Skeletal muscle satellite cell (primary cell): ENCODE measurements at regions not wholly inside any gene's neighbourhood (a gene's known extent, or its start where the extent isn't known, plus 50 kb on each side); places are given as distances from the start of the nearest gene placed in this dataset.

ENCODE experiments used
- H3K27me3 ChIP-seq: 2 replicates; pipeline ENCODE4 v1.7.0; 2013; ENCODE audit warnings: low read length; ENCODE audit not compliant: control insufficient read depth, insufficient read depth
- H3K36me3 ChIP-seq: 2 replicates; pipeline ENCODE4 v1.7.0; 2013; ENCODE audit warnings: mild to moderate bottlenecking, control low read depth, low read length; ENCODE audit not compliant: insufficient read depth
- H3K4me1 ChIP-seq: 2 replicates; pipeline ENCODE4 v1.7.0; 2013; ENCODE audit warnings: low read length; ENCODE audit not compliant: control insufficient read depth, insufficient read depth
- H3K4me2 ChIP-seq: 2 replicates; pipeline ENCODE4 v1.7.0; 2013; ENCODE audit warnings: mild to moderate bottlenecking, low read length
- H3K4me3 ChIP-seq: 2 replicates; pipeline ENCODE4 v1.7.0; 2013; ENCODE audit warnings: low read length
- H3K9ac ChIP-seq: 2 replicates; pipeline ENCODE4 v1.7.0; 2013; ENCODE audit warnings: mild to moderate bottlenecking, low read depth, low read length, moderate library complexity
- H3K9me3 ChIP-seq: replicated peaks from 2 replicates; pipeline ENCODE4 v1.7.0; 2013; ENCODE audit warnings: mild to moderate bottlenecking, control low read depth, low read length

DNA sequence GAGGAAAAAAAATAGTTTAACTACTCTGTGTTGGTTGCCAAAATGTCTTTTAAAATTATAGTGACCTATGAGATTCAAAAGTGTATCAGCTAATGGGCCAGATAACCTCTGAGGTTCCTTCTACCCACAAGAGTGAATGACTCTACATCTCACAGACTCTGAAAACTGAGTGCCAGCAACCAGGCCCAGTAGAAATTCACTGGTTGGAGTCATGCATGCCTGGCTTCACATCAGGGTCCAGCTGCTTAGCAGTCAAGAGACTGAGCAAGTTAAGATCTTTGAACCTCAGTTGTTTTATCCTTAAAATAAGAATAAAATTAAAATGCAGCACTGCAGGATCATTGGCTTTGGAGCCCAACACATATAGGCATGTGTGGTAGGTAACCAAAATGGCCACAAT is 342.6 kb upstream of the NFIA start:
- no peaks in the 10 kb centered on the region for H3K9me3 ChIP-seq
- H3K4me3 ChIP-seq: no peak overlapping the region
- no peaks in the 10 kb centered on the region for H3K4me1 ChIP-seq
- H3K9ac ChIP-seq: no peak overlapping the region
- no peaks in the 10 kb centered on the region for H3K27me3 ChIP-seq
- no peak overlapping the region for H3K4me2 ChIP-seq
- H3K36me3 ChIP-seq: no peaks in the 10 kb centered on the region

DNA sequence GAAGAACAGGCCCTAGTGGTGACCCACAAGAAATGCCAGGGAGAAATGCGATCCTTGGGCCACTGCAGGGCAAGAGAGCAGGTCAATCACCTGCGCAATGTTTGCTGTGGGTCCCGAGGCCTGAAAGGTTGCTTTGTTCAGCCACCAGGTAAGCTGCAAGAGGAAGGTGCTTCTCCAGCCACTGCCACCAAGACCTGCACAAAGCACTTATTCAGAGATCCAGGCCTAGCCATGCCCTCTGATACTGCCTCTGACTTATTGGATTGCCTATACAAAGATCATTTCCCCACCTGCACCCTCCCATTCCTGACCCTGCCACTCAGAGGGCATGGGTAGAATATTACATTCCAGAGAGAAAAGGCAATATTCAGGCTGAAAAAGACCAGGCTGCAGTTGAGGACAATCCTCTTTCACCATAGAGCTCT is 349.4 kb upstream of the NFIA start:
- Histone ChIP-seq H3K9me3 (no peaks in the 10 kb centered on the region), H3K36me3 (no peaks in the 10 kb centered on the region), H3K4me3 (no peak overlapping the region), H3K9ac (no peak overlapping the region), H3K4me1 (no peaks in the 10 kb centered on the region), H3K4me2 (no peak overlapping the region), H3K27me3 (no peaks in the 10 kb centered on the region)

DNA sequence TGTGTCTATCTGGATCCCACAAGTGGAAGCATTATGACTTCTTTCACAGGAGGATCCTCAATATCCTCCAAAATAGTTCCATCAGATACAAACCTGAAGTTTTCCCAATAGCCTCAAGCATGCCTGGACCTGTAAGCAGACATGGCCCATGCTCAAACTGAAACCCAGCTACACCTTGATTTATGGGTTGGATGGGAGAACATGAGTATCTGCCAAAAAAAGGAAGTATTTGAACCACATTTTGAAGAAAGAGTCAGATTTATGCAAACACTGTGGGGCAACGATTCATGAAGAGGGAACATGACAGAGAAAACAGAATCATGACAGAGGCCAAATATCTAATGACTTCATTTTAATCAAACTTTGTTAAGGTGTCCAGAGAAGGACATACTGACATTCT is 351.0 kb upstream of the NFIA start:
- H3K36me3 ChIP-seq: no peaks in the 10 kb centered on the region
- H3K4me1 ChIP-seq: no peaks in the 10 kb centered on the region

DNA sequence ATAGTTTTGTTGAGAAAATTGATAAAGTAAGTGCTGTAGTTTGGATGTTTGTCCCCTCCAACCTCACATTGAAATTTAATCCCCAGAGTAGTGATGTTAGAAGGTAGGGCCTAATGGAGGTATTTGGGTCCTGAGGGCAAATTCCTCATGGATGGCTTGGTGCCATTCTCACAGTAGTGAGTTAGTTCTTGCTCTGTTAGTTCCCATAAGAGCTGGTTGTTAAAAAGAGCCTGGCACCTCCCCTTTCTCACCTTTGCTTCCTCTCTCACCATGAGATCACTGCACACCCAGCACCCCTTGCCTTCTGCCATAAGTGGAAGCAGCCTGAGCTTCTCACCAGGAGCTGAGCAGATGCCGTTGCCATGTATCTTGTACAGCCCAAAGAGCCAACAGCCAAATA is 354.8 kb upstream of the NFIA start:
- H3K9ac ChIP-seq: no peak overlapping the region
- H3K4me3 ChIP-seq: no peak overlapping the region
- H3K9me3 ChIP-seq: no peaks in the 10 kb centered on the region
- H3K4me1 ChIP-seq: no peaks in the 10 kb centered on the region
- H3K4me2 ChIP-seq: no peak overlapping the region
- H3K27me3 ChIP-seq: no peaks in the 10 kb centered on the region
- H3K36me3 ChIP-seq: no peaks in the 10 kb centered on the region

More for the DNA sequence above, 351.0 kb upstream of the NFIA start:
- Histone ChIP-seq H3K4me2 (no peak overlapping the region), H3K27me3 (no peaks in the 10 kb centered on the region), H3K4me3 (no peak overlapping the region), H3K9ac (no peak overlapping the region), H3K9me3 (no peaks in the 10 kb centered on the region)

DNA sequence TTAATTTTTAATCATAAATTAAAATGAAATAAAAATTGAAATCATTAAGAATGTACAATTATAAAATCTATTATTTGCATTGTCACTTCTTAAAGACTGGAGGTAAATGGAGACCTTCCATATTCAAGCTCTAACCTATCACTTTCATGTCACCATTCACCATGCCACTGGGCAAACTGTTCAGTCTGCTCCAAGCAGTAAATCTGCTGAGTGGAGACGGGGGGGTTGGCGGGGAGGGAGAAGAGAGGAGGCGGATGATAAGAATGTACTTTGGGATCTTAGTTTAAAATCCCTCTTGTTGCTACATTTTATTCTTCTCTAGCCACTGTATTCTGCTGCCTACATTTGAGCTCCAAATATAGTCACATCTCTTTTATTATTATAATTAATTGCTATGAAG is 365.9 kb upstream of the NFIA start:
- H3K4me3 ChIP-seq: no peak overlapping the region
- H3K27me3 ChIP-seq: no peaks in the 10 kb centered on the region
- H3K9ac ChIP-seq: no peak overlapping the region
- H3K4me2 ChIP-seq: no peak overlapping the region
- H3K4me1 ChIP-seq: no peaks in the 10 kb centered on the region
- no peaks in the 10 kb centered on the region for H3K36me3 ChIP-seq
- H3K9me3 ChIP-seq: no peaks in the 10 kb centered on the region

DNA sequence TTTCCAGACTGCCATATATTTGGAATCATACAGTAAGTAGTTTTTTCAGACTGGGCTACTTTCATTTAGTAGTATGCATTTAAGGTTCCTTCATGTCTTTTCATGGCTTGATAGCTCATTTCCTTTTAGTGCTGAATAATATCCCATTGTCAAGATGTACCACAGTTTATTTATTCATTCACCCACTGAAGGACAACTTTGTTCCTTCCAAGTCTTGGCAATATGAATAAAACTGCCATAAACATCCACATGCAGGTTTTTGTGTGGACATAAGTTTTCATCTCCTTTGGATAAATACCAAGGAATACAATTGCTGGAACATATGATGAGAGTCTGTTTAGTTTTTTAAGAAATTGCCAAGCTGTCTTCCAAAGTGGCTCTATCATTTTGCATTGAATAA is 366.4 kb upstream of the NFIA start:
- H3K4me2 ChIP-seq: no peak overlapping the region
- no peaks in the 10 kb centered on the region for H3K4me1 ChIP-seq
- no peak overlapping the region for H3K4me3 ChIP-seq
- H3K36me3 ChIP-seq: no peaks in the 10 kb centered on the region
- no peak overlapping the region for H3K9ac ChIP-seq
- no peaks in the 10 kb centered on the region for H3K27me3 ChIP-seq
- no peaks in the 10 kb centered on the region for H3K9me3 ChIP-seq

DNA sequence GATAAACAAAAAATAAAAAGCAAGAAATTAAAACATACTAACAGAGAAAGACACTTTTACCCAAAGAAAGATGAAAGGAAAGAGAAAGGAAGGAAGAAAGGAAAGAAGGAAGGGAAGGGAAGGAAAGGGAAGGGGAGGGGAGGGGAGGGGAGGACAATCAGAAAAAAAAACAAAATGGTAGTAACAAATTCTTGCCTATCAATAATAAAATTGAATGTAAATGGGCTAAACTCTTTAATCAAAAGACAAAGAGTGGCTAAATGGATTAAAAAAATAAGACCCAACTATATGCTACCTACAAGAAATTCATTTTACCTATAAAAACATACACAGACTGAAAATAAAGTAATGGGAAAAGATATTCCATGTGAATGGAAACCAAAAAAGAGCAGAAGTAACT is 372.9 kb upstream of the NFIA start:
- no peak overlapping the region for H3K9ac ChIP-seq
- no peak overlapping the region for H3K4me2 ChIP-seq
- no peaks in the 10 kb centered on the region for H3K36me3 ChIP-seq
- no peaks in the 10 kb centered on the region for H3K9me3 ChIP-seq
- no peaks in the 10 kb centered on the region for H3K4me1 ChIP-seq
- no peak overlapping the region for H3K4me3 ChIP-seq
- no peaks in the 10 kb centered on the region for H3K27me3 ChIP-seq

DNA sequence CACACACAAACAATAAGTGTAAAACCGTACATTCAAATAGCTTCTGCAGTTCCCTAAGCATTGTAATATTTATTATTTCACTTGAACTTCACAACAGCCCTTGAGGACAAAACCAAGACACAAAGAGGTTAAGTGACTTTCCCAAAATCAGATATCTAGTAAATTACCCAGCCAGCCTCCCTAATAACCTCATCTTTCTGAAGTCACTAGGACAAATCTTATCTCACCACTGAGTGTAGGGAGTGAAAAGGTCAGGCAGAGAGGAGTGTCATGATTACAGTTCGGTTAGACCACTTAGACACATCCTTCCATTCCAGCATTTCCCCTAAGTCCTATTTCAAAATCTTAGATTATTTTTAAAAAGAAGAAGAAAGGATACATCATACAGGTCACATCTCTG is 377.3 kb upstream of the NFIA start:
- no peaks in the 10 kb centered on the region for H3K4me1 ChIP-seq
- H3K27me3 ChIP-seq: no peaks in the 10 kb centered on the region
- H3K36me3 ChIP-seq: no peaks in the 10 kb centered on the region
- H3K9ac ChIP-seq: no peak overlapping the region
- H3K9me3 ChIP-seq: no peaks in the 10 kb centered on the region
- H3K4me3 ChIP-seq: no peak overlapping the region
- no peak overlapping the region for H3K4me2 ChIP-seq

DNA sequence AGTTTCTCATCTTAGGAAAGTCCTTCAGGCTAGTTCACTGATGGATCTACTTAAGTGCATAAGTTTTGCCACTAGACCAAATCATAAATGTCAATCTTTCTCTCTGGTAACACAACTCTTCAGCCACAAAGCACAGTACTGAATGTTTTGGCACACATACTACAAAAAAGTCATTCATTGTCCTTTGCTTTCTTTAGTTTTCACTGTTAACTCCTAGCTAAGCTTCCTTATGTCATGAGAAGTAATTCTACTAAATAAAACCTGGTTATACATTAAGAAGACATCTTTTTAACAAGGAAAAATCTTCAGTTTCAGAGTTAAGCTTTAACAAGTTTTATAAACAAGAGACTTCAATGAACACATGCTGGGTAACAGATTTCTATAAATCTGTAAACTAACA is 379.2 kb upstream of the NFIA start:
- Histone ChIP-seq H3K4me1 (no peaks in the 10 kb centered on the region), H3K36me3 (no peaks in the 10 kb centered on the region), H3K9ac (no peak overlapping the region), H3K9me3 (no peaks in the 10 kb centered on the region), H3K4me2 (no peak overlapping the region), H3K27me3 (no peaks in the 10 kb centered on the region), H3K4me3 (no peak overlapping the region)

DNA sequence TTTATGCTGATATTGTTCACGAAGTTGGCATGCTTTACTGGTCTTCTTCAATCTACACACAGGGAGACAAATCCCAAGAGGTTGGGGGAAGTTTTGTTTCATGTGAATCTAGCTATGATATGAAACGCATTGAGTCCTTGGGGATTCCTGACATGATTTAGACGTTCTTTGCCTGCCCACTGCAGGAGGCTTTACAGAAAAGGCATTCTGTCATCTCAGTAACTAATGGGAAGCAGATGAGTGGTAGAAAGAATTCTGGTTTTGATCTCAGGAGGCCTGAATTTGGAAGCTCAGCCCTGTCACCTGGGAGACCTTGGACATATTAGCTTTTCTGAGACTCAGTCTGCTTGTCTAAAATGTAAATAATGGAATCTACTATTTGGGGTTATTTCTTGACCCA is 383.0 kb upstream of the NFIA start:
- H3K4me2 ChIP-seq: no peak overlapping the region
- H3K4me1 ChIP-seq: no peaks in the 10 kb centered on the region
- H3K9me3 ChIP-seq: no peaks in the 10 kb centered on the region
- no peaks in the 10 kb centered on the region for H3K27me3 ChIP-seq
- no peak overlapping the region for H3K4me3 ChIP-seq
- no peak overlapping the region for H3K9ac ChIP-seq
- H3K36me3 ChIP-seq: no peaks in the 10 kb centered on the region

DNA sequence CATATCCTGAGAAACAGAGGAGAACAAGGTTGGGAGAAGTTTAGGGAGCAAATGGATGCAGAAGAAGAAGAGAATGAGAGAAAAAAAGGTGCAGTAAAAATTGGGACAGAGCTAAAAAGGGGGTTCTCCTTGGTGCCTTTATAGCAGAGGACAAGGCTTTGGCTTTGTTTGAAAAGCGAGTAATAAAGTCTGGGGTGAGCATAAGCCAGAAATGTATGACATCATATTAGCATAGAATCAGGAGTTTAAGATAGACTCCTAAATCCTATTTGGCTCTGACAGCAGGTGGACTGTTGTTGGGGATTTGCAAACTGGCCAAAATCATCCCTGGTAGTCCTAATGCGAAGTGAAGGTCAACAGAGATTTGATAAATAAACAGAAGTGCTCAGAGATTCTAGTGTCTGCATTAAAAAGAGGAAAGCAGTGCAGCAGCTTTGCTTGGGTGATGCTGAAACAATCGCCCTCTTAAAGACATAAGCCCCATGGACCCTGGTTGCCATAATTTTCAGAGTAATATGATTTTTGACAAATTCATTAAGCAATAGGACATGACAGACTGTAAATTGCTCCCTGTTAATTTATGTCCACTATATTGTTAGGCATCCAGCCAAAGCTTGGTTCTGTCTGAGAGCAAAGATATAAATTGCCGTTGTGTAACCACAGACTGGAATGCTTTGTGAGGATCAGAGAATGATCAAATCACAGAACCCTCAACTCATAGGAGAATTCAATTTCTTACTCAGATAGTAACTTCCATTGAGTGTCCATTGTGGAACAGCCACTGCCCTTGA is 385.0 kb upstream of the NFIA start:
- Histone ChIP-seq H3K9ac (no peak overlapping the region), H3K4me2 (no peak overlapping the region), H3K9me3 (no peaks in the 10 kb centered on the region), H3K4me1 (no peaks in the 10 kb centered on the region), H3K27me3 (no peaks in the 10 kb centered on the region), H3K36me3 (no peaks in the 10 kb centered on the region), H3K4me3 (no peak overlapping the region)

DNA sequence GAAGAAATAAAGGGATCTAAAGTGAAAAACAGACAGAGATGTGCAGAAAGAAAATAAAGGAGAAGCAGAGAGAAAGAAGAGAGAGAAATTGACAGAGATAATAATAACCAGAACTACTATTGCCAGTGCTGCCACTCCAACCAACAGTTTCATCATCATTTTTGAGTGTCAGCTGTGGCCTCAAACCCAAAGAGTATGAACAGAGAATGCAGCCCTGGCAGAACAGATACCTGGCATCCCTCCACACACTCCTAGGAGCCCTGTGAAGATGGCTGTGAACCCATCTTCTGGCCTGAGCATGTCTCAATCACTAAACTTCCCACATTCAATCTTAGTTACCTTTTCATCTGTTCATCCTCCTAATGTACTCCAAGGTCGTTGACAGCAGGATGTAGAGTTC is 385.8 kb upstream of the NFIA start:
- no peaks in the 10 kb centered on the region for H3K27me3 ChIP-seq
- no peaks in the 10 kb centered on the region for H3K36me3 ChIP-seq
- H3K4me3 ChIP-seq: no peak overlapping the region
- no peaks in the 10 kb centered on the region for H3K4me1 ChIP-seq
- H3K4me2 ChIP-seq: no peak overlapping the region
- H3K9ac ChIP-seq: no peak overlapping the region
- no peaks in the 10 kb centered on the region for H3K9me3 ChIP-seq
